ENCODE measurements at regions not wholly inside any gene's neighbourhood (a gene's known extent, or its start where the extent isn't known, plus 50 kb on each side); places are given as distances from the start of the nearest gene placed in this dataset.

- no peaks in the 10 kb centered on the region for H3K79me1 ChIP-seq (ENCODE audit: low read depth, low read length)
- no peak overlapping the region for H2AK5ac ChIP-seq (ENCODE audit: low read depth, low read length)
- no peak overlapping the region for H3K23ac ChIP-seq (ENCODE audit: insufficient read length)
- no peak overlapping the region for H3K4me3 ChIP-seq (ENCODE audit: extremely low read depth in 1 of 4, insufficient read depth in 2 of 4, low read depth in 3 of 4, low read length in 4 of 4)
- H4K20me1 ChIP-seq (replicated peaks in 1 of 2; ENCODE audit: control insufficient read depth in 1 of 2, insufficient read depth in 2 of 2, low read length in 2 of 2): no peaks in the 10 kb centered on the region
- no peaks in the 10 kb centered on the region for H3K79me2 ChIP-seq (ENCODE audit: control insufficient read depth in 1 of 2, insufficient read depth in 2 of 2, low read length in 2 of 2)
- no peaks in the 10 kb centered on the region for H3K27me3 ChIP-seq (replicated peaks in 1 of 4; ENCODE audit: control insufficient read depth in 3 of 4, extremely low read depth in 1 of 4, insufficient read depth in 3 of 4, low read length in 3 of 4)
- no peaks in the 10 kb centered on the region for H3K4me1 ChIP-seq (replicated peaks in 1 of 4; ENCODE audit: control insufficient read depth in 3 of 4, insufficient read depth in 4 of 4, low read length in 3 of 4)
- no peak overlapping the region for H3K27ac ChIP-seq (ENCODE audit: low read depth, low read length)
- DNase-seq (ENCODE audit: low read depth in 1 of 2, low spot score in 2 of 2) (no peak), FAIRE-seq (no peak)
- H2BK120ac ChIP-seq (replicated peaks; ENCODE audit: low read depth, low read length): no peak overlapping the region
- H3K4ac ChIP-seq (replicated peaks; ENCODE audit: insufficient read length, low read depth, low read length): no peak overlapping the region
- no peak overlapping the region for H3K14ac ChIP-seq (ENCODE audit: insufficient read length)
- CTCF ChIA-PET (ENCODE audit: partially characterized antibody): interaction anchor here (0.6 to 1.8 kb wide), 5 partner anchors 23 to 890 kb away, joined by 3 to 4 read pairs (median 3); no protein-coding TSS in a partner anchor
- no peaks in the 10 kb centered on the region for H3K23me2 ChIP-seq (ENCODE audit: low read depth, low read length)
- H3K56ac ChIP-seq (replicated peaks; ENCODE audit: insufficient read length, low read depth, low read length): no peak overlapping the region
- H4K8ac ChIP-seq (ENCODE audit: extremely low read depth, insufficient read depth, low read length): no peak overlapping the region
- H3K9me3 ChIP-seq (ENCODE audit: insufficient read depth in 2 of 2, low read depth in 1 of 2, low read length in 1 of 2): no peaks in the 10 kb centered on the region
- H2BK12ac ChIP-seq (ENCODE audit: low read depth, low read length): no peak overlapping the region
- TF ChIP-seq MAFK (IDR thresholded peaks at IDR 0.05; ENCODE audit: low read depth, low read length) (no peak), PHF8 (conservative IDR thresholded peaks at IDR 0.05; ENCODE audit: low read depth, low read length) (no peak), TEAD4 (IDR thresholded peaks at IDR 0.05; ENCODE audit: low read depth, low read length) (0 out of 2 replicates have a peak, but pooled peaks have one; percentile 15), RAD21 (IDR thresholded peaks at IDR 0.05 in 1 of 2, conservative IDR thresholded peaks at IDR 0.05 in 1 of 2; ENCODE audit: low read depth in 2 of 2, low read length in 2 of 2) (peak; percentile 43 to 55; a peak in 3 of 4 replicates)
- TF ChIP-seq, protein P1, sequence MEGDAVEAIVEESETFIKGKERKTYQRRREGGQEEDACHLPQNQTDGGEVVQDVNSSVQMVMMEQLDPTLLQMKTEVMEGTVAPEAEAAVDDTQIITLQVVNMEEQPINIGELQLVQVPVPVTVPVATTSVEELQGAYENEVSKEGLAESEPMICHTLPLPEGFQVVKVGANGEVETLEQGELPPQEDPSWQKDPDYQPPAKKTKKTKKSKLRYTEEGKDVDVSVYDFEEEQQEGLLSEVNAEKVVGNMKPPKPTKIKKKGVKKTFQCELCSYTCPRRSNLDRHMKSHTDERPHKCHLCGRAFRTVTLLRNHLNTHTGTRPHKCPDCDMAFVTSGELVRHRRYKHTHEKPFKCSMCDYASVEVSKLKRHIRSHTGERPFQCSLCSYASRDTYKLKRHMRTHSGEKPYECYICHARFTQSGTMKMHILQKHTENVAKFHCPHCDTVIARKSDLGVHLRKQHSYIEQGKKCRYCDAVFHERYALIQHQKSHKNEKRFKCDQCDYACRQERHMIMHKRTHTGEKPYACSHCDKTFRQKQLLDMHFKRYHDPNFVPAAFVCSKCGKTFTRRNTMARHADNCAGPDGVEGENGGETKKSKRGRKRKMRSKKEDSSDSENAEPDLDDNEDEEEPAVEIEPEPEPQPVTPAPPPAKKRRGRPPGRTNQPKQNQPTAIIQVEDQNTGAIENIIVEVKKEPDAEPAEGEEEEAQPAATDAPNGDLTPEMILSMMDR (IDR thresholded peaks at IDR 0.05; ENCODE audit: control extremely low read depth in 1 of 3, insufficient read depth in 1 of 3, low read depth in 1 of 3, low read length in 3 of 3): peak; percentile 25 to 75 (median 46); a peak in 3 of 4 replicates
- POLR2A ChIA-PET (ENCODE audit: partially characterized antibody): no interaction called here
- H2BK5ac ChIP-seq (ENCODE audit: low read depth, low read length): no peak overlapping the region
- no peak overlapping the region for H2AFZ ChIP-seq (ENCODE audit: low read length)
- no peak overlapping the region for H4K5ac ChIP-seq (ENCODE audit: insufficient read length, low read depth, low read length)
- no peak overlapping the region for H2BK15ac ChIP-seq (ENCODE audit: low read length)
- H3K18ac ChIP-seq (ENCODE audit: extremely low read depth, low read length): no peak overlapping the region
- H3K36me3 ChIP-seq (ENCODE audit: control insufficient read depth in 2 of 4, insufficient read depth in 4 of 4, low read length in 3 of 4): no peaks in the 10 kb centered on the region
- H3K9ac ChIP-seq (replicated peaks in 1 of 4; ENCODE audit: extremely low read depth in 1 of 4, low read depth in 3 of 4, low read length in 3 of 4): no peak overlapping the region
- H2BK20ac ChIP-seq (ENCODE audit: low read length): no peak overlapping the region
- no peak overlapping the region for H3K4me2 ChIP-seq (ENCODE audit: insufficient read depth in 1 of 2, low read depth in 2 of 2, low read length in 2 of 2)
- no peak overlapping the region for H4K91ac ChIP-seq (replicated peaks; ENCODE audit: insufficient read length, low read length)
Measured at GRCh38 chr7:85806321-85806720, 619.5 kb upstream of the SEMA3D start.

Measured in H1 (cell line).